HepG2 (cell line): ENCODE measurements at regions not wholly inside any gene's neighbourhood (a gene's known extent, or its start where the extent isn't known, plus 50 kb on each side); places are given as distances from the start of the nearest gene placed in this dataset.

Experiments
- MAF1 ChIP-seq: sonication (generic); formaldehyde crosslinking; IDR thresholded peaks from 2 replicates; pipeline ENCODE4 v1.5.0; 2020; ENCODE audit warnings: missing genetic modification reagents, borderline replicate concordance
- RAD21 ChIP-seq: fragments of 450-650 bp; formaldehyde crosslinking; IDR thresholded peaks from 2 replicates; pipeline ENCODE4 v1.5.0; 2020; ENCODE audit warnings: mild to moderate bottlenecking
- REPIN1 ChIP-seq: sonication (generic); formaldehyde crosslinking; IDR thresholded peaks from 2 replicates; pipeline ENCODE4 v1.8.0; 2022; ENCODE audit warnings: missing genetic modification reagents, low read depth, mild to moderate bottlenecking, borderline replicate concordance
- SRSF1 ChIP-seq: fragments of 200-400 bp; formaldehyde crosslinking; optimal IDR thresholded peaks from 2 replicates; pipeline ENCODE3; 2017; ENCODE audit warnings: mild to moderate bottlenecking, low read depth, low read length, moderate library complexity
- ZFP1 ChIP-seq: IDR thresholded peaks from 2 replicates; pipeline ENCODE4 v1.6.1; 2016
- ZFP90 ChIP-seq: sonication (generic); formaldehyde crosslinking; IDR thresholded peaks from 2 replicates; pipeline ENCODE4 v1.8.0; 2022; ENCODE audit warnings: missing genetic modification reagents, mild to moderate bottlenecking, inconsistent platforms, borderline replicate concordance
- ZNF562 ChIP-seq: sonication (generic); formaldehyde crosslinking; IDR thresholded peaks from 2 replicates; pipeline ENCODE4 v1.8.0; 2022; ENCODE audit warnings: missing genetic modification reagents, borderline replicate concordance
- ZNF839 ChIP-seq: sonication (generic); formaldehyde crosslinking; IDR thresholded peaks from 2 replicates; pipeline ENCODE4 v1.4.0; 2020; ENCODE audit warnings: missing genetic modification reagents, mild to moderate bottlenecking, borderline replicate concordance
- ZNF841 ChIP-seq: sonication (generic); formaldehyde crosslinking; IDR thresholded peaks from 2 replicates; pipeline ENCODE4 v1.8.1; 2023; ENCODE audit warnings: missing genetic modification reagents, borderline replicate concordance
- TF ChIP-seq, protein P1 (sequence below): sonication (generic); formaldehyde crosslinking; IDR thresholded peaks from 2 replicates; pipeline ENCODE4 v1.8.0; 2022; ENCODE audit warnings: low read depth, missing genetic modification reagents
- TF ChIP-seq, protein P2 (sequence below): sonication (generic); formaldehyde crosslinking; IDR thresholded peaks from 2 replicates; pipeline ENCODE4 v1.4.0; 2020; ENCODE audit warnings: mild to moderate bottlenecking, missing genetic modification reagents
- TF ChIP-seq, protein P3 (sequence below): sonication (generic); formaldehyde crosslinking; IDR thresholded peaks from 2 replicates; pipeline ENCODE4 v1.5.0; 2020; ENCODE audit warnings: mild to moderate bottlenecking, missing genetic modification reagents, moderate library complexity
- TF ChIP-seq, protein P4 (sequence below): sonication (generic); formaldehyde crosslinking; IDR thresholded peaks from 2 replicates; pipeline ENCODE4 v1.4.0; 2020; ENCODE audit warnings: missing genetic modification reagents, mild to moderate bottlenecking, borderline replicate concordance
- TF ChIP-seq, protein P5 (sequence below), 2 experiments: sonication (generic) in 1 of 2; formaldehyde crosslinking in 1 of 2; IDR thresholded peaks; 2 replicates each; pipeline versions ENCODE4 v1.4.0 to v1.6.1; 2018 to 2020; ENCODE audit warnings: missing genetic modification reagents in 2 of 2, borderline replicate concordance in 1 of 2, low read depth in 1 of 2, mild to moderate bottlenecking in 1 of 2, missing biosample characterization in 1 of 2
- TF ChIP-seq, protein P6 (sequence below): sonication (generic); formaldehyde crosslinking; IDR thresholded peaks from 2 replicates; pipeline ENCODE4 v1.4.0; 2020; ENCODE audit warnings: missing genetic modification reagents, borderline replicate concordance

DNA sequence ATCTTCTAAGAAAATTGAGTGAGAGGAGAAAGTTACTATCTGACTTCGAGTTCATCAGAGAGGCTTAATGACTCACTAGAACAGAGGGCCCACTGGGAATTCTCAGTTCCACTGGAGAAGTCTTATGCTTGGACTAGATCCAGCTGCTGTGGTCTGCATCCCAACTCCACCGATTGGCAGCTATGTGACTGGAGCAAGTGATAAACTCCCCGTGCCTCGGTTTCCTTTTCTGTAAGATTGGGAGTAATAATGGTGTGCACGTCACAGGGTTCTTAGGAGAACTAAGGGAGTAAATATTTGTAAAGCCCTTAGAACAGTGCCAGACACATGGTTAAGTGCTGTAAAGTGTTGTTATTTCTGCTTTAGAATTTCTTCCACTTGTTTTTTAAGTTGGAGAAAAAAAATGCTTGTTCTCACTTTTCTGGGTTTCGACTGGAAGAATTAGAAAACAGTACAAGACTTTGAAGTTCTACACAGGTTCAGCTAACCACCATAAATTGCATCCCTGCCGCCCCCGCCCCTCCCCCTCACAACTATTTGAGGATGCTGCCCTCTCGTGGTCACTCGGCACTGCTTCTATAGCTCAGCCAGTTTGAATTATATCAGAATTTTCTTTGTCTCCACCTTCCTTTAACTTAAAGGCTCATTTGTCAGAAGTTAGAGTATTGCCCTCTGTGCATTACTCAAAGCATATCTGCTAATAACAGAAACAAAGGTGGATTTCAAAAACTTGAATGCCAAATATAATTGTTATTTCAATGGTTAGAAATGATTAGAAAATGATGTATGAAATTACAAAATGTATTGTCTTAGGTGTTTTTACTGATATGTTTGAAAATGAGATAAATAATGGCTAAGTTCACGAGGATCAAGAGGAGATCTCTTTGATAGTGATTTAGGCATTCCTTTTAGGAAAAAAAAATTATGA is 95.0 kb upstream of the IFNGR1 start (continued):
- TF ChIP-seq, protein P1, sequence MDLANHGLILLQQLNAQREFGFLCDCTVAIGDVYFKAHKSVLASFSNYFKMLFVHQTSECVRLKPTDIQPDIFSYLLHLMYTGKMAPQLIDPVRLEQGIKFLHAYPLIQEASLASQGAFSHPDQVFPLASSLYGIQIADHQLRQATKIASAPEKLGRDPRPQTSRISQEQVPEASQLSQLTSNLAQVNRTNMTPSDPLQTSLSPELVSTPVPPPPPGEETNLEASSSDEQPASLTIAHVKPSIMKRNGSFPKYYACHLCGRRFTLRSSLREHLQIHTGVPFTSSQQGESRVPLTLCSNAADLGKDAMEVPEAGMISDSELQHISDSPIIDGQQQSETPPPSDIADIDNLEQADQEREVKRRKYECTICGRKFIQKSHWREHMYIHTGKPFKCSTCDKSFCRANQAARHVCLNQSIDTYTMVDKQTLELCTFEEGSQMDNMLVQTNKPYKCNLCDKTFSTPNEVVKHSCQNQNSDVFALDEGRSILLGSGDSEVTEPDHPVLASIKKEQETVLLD (CRISPR knock-in tag): no peak
- TF ChIP-seq, protein P2, sequence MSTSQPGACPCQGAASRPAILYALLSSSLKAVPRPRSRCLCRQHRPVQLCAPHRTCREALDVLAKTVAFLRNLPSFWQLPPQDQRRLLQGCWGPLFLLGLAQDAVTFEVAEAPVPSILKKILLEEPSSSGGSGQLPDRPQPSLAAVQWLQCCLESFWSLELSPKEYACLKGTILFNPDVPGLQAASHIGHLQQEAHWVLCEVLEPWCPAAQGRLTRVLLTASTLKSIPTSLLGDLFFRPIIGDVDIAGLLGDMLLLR: no peak
- TF ChIP-seq RAD21 (CRISPR knock-in tag) (peak; percentile 77), ZFP90 (CRISPR knock-in tag) (no peak), ZNF562 (no peak), MAF1 (CRISPR knock-in tag) (no peak), ZNF839 (CRISPR knock-in tag) (no peak), SRSF1 (no peak), ZFP1 (no peak), ZNF841 (CRISPR knock-in tag) (no peak), REPIN1 (CRISPR knock-in tag) (0 out of 2 replicates have a peak, but pooled peaks have one; percentile 28)
- TF ChIP-seq, protein P3, sequence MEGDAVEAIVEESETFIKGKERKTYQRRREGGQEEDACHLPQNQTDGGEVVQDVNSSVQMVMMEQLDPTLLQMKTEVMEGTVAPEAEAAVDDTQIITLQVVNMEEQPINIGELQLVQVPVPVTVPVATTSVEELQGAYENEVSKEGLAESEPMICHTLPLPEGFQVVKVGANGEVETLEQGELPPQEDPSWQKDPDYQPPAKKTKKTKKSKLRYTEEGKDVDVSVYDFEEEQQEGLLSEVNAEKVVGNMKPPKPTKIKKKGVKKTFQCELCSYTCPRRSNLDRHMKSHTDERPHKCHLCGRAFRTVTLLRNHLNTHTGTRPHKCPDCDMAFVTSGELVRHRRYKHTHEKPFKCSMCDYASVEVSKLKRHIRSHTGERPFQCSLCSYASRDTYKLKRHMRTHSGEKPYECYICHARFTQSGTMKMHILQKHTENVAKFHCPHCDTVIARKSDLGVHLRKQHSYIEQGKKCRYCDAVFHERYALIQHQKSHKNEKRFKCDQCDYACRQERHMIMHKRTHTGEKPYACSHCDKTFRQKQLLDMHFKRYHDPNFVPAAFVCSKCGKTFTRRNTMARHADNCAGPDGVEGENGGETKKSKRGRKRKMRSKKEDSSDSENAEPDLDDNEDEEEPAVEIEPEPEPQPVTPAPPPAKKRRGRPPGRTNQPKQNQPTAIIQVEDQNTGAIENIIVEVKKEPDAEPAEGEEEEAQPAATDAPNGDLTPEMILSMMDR (CRISPR knock-in tag): peak; percentile 83
- TF ChIP-seq, protein P4, sequence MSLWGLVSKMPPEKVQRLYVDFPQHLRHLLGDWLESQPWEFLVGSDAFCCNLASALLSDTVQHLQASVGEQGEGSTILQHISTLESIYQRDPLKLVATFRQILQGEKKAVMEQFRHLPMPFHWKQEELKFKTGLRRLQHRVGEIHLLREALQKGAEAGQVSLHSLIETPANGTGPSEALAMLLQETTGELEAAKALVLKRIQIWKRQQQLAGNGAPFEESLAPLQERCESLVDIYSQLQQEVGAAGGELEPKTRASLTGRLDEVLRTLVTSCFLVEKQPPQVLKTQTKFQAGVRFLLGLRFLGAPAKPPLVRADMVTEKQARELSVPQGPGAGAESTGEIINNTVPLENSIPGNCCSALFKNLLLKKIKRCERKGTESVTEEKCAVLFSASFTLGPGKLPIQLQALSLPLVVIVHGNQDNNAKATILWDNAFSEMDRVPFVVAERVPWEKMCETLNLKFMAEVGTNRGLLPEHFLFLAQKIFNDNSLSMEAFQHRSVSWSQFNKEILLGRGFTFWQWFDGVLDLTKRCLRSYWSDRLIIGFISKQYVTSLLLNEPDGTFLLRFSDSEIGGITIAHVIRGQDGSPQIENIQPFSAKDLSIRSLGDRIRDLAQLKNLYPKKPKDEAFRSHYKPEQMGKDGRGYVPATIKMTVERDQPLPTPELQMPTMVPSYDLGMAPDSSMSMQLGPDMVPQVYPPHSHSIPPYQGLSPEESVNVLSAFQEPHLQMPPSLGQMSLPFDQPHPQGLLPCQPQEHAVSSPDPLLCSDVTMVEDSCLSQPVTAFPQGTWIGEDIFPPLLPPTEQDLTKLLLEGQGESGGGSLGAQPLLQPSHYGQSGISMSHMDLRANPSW (CRISPR knock-in tag): no peak
- TF ChIP-seq, protein P5, sequence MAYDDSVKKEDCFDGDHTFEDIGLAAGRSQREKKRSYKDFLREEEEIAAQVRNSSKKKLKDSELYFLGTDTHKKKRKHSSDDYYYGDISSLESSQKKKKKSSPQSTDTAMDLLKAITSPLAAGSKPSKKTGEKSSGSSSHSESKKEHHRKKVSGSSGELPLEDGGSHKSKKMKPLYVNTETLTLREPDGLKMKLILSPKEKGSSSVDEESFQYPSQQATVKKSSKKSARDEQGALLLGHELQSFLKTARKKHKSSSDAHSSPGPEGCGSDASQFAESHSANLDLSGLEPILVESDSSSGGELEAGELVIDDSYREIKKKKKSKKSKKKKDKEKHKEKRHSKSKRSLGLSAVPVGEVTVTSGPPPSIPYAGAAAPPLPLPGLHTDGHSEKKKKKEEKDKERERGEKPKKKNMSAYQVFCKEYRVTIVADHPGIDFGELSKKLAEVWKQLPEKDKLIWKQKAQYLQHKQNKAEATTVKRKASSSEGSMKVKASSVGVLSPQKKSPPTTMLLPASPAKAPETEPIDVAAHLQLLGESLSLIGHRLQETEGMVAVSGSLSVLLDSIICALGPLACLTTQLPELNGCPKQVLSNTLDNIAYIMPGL (CRISPR knock-in tag; IDR thresholded peaks at IDR 0.05; ENCODE audit: borderline replicate concordance in 1 of 2, low read depth in 1 of 2): 0 out of 4 replicates have a peak, but pooled peaks of 1 of the 2 experiments have one; percentile 33
- TF ChIP-seq, protein P6, sequence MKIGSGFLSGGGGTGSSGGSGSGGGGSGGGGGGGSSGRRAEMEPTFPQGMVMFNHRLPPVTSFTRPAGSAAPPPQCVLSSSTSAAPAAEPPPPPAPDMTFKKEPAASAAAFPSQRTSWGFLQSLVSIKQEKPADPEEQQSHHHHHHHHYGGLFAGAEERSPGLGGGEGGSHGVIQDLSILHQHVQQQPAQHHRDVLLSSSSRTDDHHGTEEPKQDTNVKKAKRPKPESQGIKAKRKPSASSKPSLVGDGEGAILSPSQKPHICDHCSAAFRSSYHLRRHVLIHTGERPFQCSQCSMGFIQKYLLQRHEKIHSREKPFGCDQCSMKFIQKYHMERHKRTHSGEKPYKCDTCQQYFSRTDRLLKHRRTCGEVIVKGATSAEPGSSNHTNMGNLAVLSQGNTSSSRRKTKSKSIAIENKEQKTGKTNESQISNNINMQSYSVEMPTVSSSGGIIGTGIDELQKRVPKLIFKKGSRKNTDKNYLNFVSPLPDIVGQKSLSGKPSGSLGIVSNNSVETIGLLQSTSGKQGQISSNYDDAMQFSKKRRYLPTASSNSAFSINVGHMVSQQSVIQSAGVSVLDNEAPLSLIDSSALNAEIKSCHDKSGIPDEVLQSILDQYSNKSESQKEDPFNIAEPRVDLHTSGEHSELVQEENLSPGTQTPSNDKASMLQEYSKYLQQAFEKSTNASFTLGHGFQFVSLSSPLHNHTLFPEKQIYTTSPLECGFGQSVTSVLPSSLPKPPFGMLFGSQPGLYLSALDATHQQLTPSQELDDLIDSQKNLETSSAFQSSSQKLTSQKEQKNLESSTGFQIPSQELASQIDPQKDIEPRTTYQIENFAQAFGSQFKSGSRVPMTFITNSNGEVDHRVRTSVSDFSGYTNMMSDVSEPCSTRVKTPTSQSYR: peak; percentile 95
